NCI-H748 (cell line): ENCODE measurements at regions not wholly inside any gene's neighbourhood (a gene's known extent, or its start where the extent isn't known, plus 50 kb on each side); places are given as distances from the start of the nearest gene placed in this dataset.

Source experiments
- DNase-seq: peaks from one replicate; lab custom pipeline; 2025; ENCODE audit not compliant: unreplicated experiment; lab: John Stamatoyannopoulos, UW

- DNase-seq = no peak
Observed at GRCh38 chr4:125433453-125433852, 118.7 kb downstream of the FAT4 start.

DNA sequence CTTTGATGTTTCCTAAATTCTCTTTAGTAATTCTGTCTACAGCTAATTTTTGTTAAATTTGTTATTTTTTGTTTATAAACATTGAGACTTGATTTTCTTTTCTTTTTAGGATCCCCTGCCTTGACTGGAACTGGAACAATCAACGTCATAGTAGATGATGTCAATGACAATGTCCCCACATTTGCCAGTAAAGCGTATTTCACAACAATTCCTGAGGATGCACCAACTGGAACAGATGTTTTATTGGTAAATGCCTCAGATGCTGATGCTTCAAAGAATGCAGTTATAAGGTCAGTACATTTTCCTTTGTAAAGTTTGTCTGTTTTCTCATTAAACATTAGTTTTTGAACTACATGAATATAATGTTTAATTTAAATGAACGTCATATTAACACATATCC is 119.4 kb downstream of the FAT4 start:
- DNase-seq = no peak

GRCh38 chr4:125440814-125441213 is 126.1 kb downstream of the FAT4 start:
- no peak for DNase-seq

DNA sequence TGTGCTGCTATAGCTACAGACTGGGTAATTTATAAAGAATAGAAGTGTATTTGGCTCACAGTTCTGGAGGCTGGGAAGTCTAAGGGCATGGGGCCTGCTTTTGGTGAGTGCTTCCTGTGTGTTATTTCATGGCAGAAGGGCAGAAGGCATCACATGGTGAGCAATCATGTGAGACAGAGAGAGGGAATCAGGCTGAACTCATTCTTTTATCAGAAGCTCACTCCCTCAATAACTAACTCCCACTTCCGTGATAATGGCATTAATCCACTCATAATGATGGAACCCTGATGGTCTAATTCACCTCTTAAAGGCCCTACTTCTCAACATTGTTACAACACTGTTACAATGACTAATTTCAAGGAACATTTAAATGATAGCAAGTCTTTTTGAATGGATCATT is 129.4 kb downstream of the FAT4 start:
- DNase-seq = no peak

DNA sequence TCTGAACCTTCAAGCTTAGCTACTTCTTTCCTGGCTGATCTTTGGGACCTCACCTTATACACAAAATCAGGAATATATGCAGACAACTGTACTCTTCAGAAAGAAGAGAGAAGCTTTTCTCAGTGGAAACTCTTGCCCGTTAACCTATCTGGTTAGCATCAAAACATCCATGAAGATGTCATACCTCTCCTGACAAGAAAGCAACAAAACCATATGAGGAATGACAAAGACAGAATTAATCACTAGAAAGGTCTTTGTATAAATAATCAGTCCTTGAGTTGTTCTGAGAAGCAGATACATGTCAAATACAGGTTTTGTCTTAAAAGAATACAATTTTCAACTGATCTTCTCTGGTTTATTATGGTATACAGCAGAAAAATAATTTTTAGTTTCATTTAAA is 130.8 kb downstream of the FAT4 start:
- no peak for DNase-seq

- no peak for DNase-seq
Observed at GRCh38 chr4:125447551-125448290, 133.0 kb downstream of the FAT4 start.

GRCh38 chr4:125456075-125456474 is 141.3 kb downstream of the FAT4 start:
- DNase-seq = no peak

GRCh38 chr4:125459531-125459930 is 144.8 kb downstream of the FAT4 start:
- no peak for DNase-seq

DNA sequence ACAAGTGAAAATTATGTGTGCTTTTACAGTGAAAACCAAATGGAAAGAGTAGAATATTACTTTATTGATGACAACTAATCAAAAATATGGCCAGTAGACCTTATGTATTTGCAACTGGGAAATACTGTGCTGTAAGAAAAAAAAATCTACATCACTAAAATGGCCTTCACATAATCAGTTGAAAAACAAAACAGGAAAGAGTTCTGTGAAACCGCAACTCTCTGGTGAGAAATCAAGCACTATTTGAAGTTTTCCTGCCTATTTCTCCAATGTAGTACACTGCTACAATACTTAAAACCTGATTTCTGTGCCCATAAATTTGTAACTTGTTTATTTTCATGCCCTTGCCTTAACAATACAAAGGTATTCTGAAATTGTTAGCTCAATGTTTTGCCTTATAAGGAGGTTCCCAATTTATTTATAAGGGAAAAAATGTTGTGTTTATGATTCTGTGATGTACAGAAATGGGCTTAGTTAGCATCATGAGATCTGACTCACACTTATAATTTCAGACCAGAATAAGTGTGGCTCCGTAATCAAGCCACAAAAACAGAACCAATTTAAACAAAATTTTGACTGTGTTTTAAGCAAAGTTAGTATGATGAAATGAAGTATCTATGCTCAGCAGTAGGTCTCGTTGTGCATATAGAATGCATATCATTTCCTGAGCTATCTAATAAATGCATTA is 147.1 kb downstream of the FAT4 start:
- no peak for DNase-seq

- no peak for DNase-seq
Observed at GRCh38 chr4:125464146-125464545, 149.4 kb downstream of the FAT4 start.

- DNase-seq = peak; percentile 80
Observed at GRCh38 chr4:125481334-125482045, 166.7 kb downstream of the FAT4 start.

DNA sequence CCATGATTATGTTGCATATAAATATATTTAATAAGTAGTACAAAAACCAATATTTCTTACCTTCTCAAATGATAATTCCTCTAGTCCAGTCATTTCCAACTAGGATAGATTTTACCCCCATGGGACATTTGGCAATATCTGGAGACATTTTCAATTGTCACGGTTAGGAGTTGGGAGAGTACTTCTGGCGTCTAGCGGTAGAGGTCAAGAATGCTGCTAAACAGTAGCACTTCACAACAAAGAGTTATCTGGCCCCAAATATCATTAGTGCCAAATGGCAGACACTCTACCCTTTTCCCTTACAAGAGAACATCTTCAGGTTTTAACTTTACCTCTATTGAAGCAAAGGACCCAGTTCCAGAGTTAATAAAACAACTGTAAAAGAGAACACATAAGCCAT is 168.1 kb downstream of the FAT4 start:
- no peak for DNase-seq

DNA sequence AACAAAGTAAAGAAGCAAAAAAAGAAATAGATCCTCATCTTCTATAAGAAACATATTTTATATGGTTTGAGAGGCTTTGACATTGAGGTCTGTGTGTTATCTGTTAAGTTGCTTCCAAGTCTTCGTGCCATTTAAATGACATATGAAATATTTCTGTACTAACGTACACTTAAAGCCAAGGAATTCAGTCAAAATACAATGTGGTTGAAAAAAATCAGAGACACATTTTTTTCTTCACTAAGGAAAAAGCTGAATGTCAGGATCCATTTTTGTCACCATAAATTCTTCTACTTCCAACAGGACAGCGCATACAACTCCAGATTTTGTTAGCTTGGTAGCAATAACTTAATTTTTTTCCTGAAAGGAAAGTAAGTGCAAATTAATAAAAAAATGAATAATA is 168.5 kb downstream of the FAT4 start:
- DNase-seq = no peak

DNA sequence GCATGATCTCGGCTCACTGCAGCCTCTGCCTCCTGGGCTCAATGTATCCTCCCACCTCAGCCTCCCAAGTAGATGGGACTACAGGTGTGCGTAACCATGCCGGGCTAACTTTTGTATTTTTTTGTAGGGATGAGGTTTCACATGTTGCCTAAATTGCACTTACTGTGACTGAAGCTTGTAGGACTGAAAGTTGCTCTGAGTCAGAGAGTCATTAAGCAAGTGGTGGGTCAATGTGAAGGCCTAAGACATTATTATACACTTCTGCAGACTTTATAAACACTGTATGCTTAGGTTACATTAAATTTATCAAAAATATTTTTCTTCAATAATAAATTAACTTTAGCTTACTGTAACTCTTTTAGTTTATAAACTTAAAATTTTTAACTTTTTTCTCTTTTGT is 170.2 kb downstream of the FAT4 start:
- DNase-seq = no peak

GRCh38 chr4:125486351-125486750 is 171.6 kb downstream of the FAT4 start:
- DNase-seq = no peak

DNA sequence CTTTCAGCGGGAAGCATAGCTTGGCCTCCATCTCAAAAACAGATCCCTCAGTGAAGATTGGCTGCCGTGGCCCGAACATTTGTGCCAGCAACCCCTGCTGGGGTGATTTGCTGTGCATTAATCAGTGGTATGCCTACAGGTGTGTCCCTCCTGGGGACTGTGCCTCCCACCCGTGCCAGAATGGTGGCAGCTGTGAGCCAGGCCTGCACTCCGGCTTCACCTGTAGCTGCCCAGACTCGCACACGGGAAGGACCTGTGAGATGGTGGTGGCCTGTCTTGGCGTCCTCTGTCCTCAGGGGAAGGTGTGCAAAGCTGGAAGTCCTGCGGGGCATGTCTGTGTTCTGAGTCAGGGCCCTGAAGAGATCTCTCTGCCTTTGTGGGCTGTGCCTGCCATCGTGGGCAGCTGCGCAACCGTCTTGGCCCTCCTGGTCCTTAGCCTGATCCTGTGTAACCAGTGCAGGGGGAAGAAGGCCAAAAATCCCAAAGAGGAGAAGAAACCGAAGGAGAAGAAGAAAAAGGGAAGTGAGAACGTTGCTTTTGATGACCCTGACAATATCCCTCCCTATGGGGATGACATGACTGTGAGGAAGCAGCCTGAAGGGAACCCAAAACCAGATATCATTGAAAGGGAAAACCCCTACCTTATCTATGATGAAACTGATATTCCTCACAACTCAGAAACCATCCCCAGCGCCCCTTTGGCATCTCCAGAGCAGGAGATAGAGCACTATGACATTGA is 175.4 kb downstream of the FAT4 start:
- no peak for DNase-seq

DNA sequence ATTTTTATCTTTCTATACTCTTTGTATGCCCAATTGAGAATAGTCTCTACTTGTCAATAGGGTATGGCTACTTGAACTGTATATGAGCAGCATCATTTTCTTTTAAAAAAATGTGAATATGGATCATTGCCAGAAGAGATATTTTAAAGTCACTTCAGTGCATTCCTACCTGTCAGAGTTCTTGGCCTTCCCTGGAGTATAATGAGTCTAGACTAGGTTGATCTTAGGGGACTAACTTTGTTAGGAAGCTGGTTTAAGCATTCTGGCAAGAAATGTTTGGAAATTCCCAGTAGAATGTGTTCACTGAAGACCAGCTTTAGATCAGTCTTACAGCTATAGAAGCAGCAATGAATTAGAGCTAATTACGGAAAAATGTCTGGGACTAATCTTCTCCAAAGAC is 178.2 kb downstream of the FAT4 start:
- no peak for DNase-seq

DNA sequence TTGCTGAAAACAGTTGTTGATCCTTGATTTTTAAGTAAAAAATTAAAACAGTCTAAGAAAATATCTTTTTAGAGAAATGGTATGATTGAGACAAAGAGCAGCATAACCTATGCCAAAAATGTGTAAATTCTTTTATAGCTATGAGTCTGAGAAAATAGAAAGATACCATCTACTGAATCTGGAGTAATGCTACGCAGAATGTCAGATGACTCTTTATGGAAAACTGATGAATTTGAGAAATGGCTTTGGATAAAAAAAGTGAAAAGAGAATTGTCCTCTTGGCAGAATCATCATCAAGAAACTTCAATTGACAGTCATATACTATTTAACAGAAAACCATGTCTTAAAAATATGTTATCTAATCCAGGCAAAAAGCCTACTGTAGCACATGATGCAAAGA is 183.1 kb downstream of the FAT4 start:
- DNase-seq = no peak

GRCh38 chr4:125498981-125499380 is 184.2 kb downstream of the FAT4 start:
- DNase-seq = no peak

- no peak for DNase-seq
Observed at GRCh38 chr4:125501090-125501489, 186.3 kb downstream of the FAT4 start.

GRCh38 chr4:125501568-125501967 is 186.8 kb downstream of the FAT4 start:
- no peak for DNase-seq
